HFFc6 (cell line): ENCODE measurements at regions not wholly inside any gene's neighbourhood (a gene's known extent, or its start where the extent isn't known, plus 50 kb on each side); places are given as distances from the start of the nearest gene placed in this dataset.

ENCODE experiments used
- DNase-seq: peaks from one replicate; pipeline ENCODE4 v3.0.0-alpha.2; 2018
- H3K27ac Mint-ChIP-seq: 2 replicates; pipeline ENCODE4 v1.8.0; 2020; ENCODE audit warnings: mild to moderate bottlenecking, mixed read lengths
- H3K27me3 Mint-ChIP-seq: 2 replicates; pipeline ENCODE4 v1.8.0; 2021; ENCODE audit warnings: mild to moderate bottlenecking, moderate library complexity, mixed read lengths; ENCODE audit not compliant: insufficient read depth
- H3K36me3 Mint-ChIP-seq: 2 replicates; pipeline ENCODE4 v1.8.0; 2021; ENCODE audit warnings: low read depth, mixed read lengths
- H3K4me1 Mint-ChIP-seq: 2 replicates; pipeline ENCODE4 v1.8.0; 2020; ENCODE audit warnings: low read depth, mixed read lengths
- H3K4me3 Mint-ChIP-seq: 2 replicates; pipeline ENCODE4 v1.8.0; 2020; ENCODE audit warnings: mild to moderate bottlenecking, moderate library complexity, mixed read lengths
- H3K9me3 Mint-ChIP-seq: 2 replicates; pipeline ENCODE4 v1.8.0; 2020; ENCODE audit warnings: mild to moderate bottlenecking, mixed read lengths
- CTCF ChIP-seq: fragments of 200-600 bp; sonication (generic); IDR thresholded peaks from 2 replicates; pipeline ENCODE4 v1.5.0; 2021; ENCODE audit warnings: antibody characterized with exemption, mild to moderate bottlenecking

DNA sequence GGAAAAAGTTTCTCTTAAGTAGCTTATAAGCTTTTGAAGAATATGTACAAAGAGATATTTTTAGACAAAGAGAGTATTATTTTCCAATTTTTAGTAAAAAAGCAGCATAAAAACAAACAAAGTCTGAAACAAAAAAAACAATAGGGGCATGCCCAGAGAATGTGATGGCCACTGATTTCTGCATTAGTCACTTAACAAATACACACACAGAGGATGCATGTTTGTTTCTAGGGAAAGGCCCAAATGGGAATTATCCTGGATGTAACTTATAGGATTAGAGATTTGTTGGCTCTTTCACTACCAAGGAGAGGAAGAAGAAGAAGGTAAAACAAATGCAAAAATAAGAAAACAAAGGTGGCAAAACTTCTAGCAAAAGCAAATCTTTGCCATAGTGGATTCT, 95.9 kb upstream of the SCOC start:
- H3K27me3 Mint-ChIP-seq = peaks cover 12% of the 10 kb centered on the region
- H3K27ac Mint-ChIP-seq = no peak overlapping the region
- H3K36me3 Mint-ChIP-seq = 0 out of 2 replicates have a peak, but pooled peaks cover 7% of the 10 kb centered on the region
- no peak overlapping the region for H3K4me3 Mint-ChIP-seq
- DNase-seq = no peak
- no peaks in the 10 kb centered on the region for H3K9me3 Mint-ChIP-seq
- no peak for TF ChIP-seq CTCF
- peaks cover 7% of the 10 kb centered on the region for H3K4me1 Mint-ChIP-seq

DNA sequence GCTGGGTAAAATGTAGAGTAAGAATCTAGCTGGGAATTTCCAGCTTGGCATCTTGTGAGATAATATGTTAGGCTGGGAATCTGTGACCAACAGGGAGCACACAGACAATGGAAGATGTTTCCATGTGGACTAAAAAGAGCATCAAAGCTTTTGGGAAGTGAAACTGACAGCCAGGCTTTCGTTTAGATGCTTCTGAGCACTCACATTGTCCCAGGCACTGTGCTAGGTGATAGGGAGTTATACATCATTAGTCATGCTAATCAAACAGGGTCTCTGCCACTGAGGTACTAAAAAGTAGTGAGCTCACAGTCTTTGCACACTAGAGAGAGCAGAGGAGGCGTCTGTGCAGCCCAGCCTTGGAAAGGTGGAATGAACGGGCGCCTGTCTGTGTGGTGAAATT, 101.9 kb upstream of the SCOC start:
- Mint-ChIP-seq H3K9me3 (no peaks in the 10 kb centered on the region), H3K4me3 (no peak overlapping the region), H3K36me3 (no peaks in the 10 kb centered on the region), H3K27ac (no peak overlapping the region), H3K4me1 (peaks cover 22% of the 10 kb centered on the region), H3K27me3 (no peaks in the 10 kb centered on the region; the same call in none of the 2 replicates)
- no peak for DNase-seq
- TF ChIP-seq CTCF = no peak

GRCh38 chr4:140269369-140269768, 104.1 kb upstream of the SCOC start:
- Mint-ChIP-seq H3K36me3 (no peaks in the 10 kb centered on the region), H3K4me3 (no peak overlapping the region), H3K4me1 (peaks cover 30% of the 10 kb centered on the region), H3K9me3 (no peaks in the 10 kb centered on the region), H3K27me3 (no peaks in the 10 kb centered on the region; the same call in none of the 2 replicates), H3K27ac (no peak overlapping the region)
- no peak for DNase-seq
- TF ChIP-seq CTCF = no peak

DNA sequence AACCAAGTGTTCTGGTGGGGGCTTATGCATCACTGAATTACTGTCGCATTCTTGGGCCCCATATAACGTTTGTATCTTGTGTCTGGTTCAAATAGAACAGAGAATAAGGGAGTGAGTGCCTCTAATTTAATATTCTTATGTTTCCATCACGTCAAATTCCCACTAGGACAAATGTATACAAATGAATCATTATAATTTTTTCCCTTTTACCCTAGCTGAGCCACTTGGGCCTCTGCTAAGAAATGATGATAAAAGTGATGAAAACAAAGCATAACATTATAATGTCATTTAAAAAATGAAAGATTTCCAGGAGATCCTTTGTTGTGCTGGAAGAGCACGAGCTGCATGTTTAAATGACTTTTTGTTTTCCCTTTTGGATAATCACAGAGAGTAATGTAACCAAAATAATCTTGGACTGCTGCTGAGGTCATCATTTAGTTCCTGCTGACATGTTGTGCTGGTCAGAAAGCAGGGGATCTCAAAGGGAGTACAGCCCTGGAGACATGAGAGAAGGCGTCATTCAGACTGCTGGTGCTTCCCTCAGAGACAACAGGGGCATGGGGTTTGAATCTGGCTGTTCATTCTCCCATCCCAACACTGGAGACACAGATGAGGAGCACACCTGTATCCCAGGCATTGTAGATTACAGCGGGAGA, 105.1 kb upstream of the SCOC start:
- peak overlapping the region; percentile 48; the same call in 1 of the 2 replicates for H3K27ac Mint-ChIP-seq

GRCh38 chr4:140267576-140267975, 105.9 kb upstream of the SCOC start:
- Mint-ChIP-seq H3K4me3 (peak overlapping the region; percentile 27; the same call in 1 of the 2 replicates), H3K9me3 (no peaks in the 10 kb centered on the region), H3K36me3 (no peaks in the 10 kb centered on the region), H3K27me3 (no peaks in the 10 kb centered on the region; the same call in none of the 2 replicates), H3K4me1 (peaks cover 30% of the 10 kb centered on the region), H3K27ac (peak overlapping the region; percentile 48; the same call in 1 of the 2 replicates)
- no peak for TF ChIP-seq CTCF
- no peak for DNase-seq

More for the DNA sequence above, 105.1 kb upstream of the SCOC start:
- no peak for DNase-seq
- no peaks in the 10 kb centered on the region; the same call in none of the 2 replicates for H3K27me3 Mint-ChIP-seq
- H3K9me3 Mint-ChIP-seq = no peaks in the 10 kb centered on the region
- no peak for TF ChIP-seq CTCF
- no peaks in the 10 kb centered on the region for H3K36me3 Mint-ChIP-seq
- H3K4me3 Mint-ChIP-seq = peak overlapping the region; percentile 27; the same call in 1 of the 2 replicates
- peaks cover 30% of the 10 kb centered on the region for H3K4me1 Mint-ChIP-seq
